GM21526 (cell line): ENCODE measurements at regions not wholly inside any gene's neighbourhood (a gene's known extent, or its start where the extent isn't known, plus 50 kb on each side); places are given as distances from the start of the nearest gene placed in this dataset.
"Not testable (repeated sequence)": the region's sequence is repeated elsewhere in the genome, so short reads cannot be mapped to it uniquely, and the experiment has no call there.

Experiments
- ATAC-seq: cut with Tn5 transposase; IDR thresholded peaks from one replicate; pipeline ENCODE4 v1.9.1; 2021; ENCODE audit warnings: moderate library complexity; ENCODE audit not compliant: unreplicated experiment, low FRiP score

GRCh38 chr7:79515358-79515757 is 61.9 kb upstream of the MAGI2 start:
- no peak for ATAC-seq

GRCh38 chr7:79513261-79513660 is 59.8 kb upstream of the MAGI2 start:
- ATAC-seq, result no peak

GRCh38 chr7:79512261-79512660 is 58.8 kb upstream of the MAGI2 start:
- no peak for ATAC-seq

GRCh38 chr7:79511056-79511455 is 57.6 kb upstream of the MAGI2 start:
- not testable (repeated sequence) for ATAC-seq

- ATAC-seq, result no peak
These were observed 53.7 kb upstream of the MAGI2 start for GRCh38 chr7:79507131-79507530.

- no peak for ATAC-seq
These were observed 53.0 kb upstream of the MAGI2 start for GRCh38 chr7:79506481-79506880.

- ATAC-seq, result no peak
These were observed 51.3 kb upstream of the MAGI2 start for GRCh38 chr7:79504607-79505389.
